GM21576 (cell line): ENCODE measurements at regions not wholly inside any gene's neighbourhood (a gene's known extent, or its start where the extent isn't known, plus 50 kb on each side); places are given as distances from the start of the nearest gene placed in this dataset.

Experiments
- ATAC-seq: cut with Tn5 transposase; IDR thresholded peaks from one replicate; pipeline ENCODE4 v1.9.1; 2021; ENCODE audit warnings: mild to moderate bottlenecking, moderate library complexity; ENCODE audit not compliant: unreplicated experiment

DNA sequence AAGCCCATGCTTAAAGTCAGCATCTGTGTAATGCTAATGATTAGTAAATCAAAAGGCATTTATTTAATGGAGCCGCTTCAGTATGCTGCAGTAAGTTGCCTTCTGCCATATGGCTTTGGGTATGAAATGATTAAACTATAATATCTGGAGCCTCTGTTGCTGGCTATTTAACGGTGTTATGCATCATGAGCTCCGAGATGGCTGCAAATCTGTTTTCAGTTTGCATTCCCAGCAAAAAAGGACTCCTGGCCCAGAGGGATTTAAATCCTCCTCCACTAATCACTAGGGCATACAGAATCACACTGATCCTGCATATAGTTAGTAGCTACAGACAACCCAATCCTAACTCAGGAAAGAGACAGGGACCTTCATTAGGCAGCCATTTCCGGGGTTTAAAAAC, 171.5 kb upstream of the EEA1 start:
- ATAC-seq, result no peak

DNA sequence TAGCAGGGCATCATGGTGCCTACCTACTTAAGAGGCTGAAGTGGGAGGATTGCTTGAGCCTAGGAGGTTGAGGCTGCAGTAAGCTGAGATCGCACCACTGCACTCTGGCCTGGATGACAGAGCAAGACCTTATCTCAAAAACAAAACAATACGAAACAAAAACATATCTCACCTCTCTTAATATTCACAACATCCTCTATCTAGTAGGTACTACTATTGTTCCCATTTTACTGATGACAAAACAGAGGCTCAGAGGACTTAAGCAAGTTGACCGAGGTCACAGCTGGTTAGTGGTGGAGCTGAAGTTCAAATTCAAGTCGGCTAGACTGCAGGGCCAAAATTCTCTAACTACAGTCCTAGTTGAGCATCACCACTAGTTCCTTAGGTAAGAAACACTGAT, 172.3 kb upstream of the EEA1 start:
- no peak for ATAC-seq

DNA sequence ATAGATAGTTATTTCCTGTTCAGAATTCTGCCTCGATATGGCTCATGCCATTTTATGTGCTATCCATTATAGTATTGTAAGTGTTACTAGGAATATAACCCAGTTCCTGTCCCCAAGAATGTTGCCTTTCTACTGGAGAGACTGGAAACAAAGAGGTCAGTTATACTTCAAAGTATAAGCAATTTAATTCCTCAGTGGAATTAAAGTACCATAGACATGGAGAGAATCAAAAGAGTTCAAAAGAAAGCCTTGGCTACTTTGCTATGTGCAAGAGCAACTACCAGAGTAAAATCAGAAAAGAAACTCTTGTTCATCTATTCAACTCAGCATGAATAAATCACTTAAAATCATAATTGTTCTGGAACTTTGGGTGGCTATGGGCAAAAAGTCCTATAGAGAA, 173.2 kb upstream of the EEA1 start:
- ATAC-seq, result no peak

DNA sequence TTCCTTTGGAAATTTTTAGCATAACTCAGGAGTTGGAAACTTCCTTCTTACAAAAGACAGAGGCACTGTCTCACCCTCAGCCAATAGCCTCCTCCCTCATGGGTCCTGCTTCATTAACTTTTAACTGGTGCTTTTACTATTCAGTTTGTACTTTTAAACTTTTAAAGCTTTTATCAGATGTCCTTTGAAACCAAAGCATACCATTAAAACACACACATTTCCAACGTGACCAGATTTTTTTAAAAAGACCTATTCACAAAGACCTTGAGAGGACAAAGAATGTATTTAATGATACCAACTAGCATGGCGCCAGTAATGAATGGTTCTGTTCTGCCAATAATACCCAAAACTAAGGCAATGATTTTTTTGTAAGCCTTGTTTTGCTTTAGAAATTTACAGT, 173.6 kb upstream of the EEA1 start:
- ATAC-seq, result no peak

DNA sequence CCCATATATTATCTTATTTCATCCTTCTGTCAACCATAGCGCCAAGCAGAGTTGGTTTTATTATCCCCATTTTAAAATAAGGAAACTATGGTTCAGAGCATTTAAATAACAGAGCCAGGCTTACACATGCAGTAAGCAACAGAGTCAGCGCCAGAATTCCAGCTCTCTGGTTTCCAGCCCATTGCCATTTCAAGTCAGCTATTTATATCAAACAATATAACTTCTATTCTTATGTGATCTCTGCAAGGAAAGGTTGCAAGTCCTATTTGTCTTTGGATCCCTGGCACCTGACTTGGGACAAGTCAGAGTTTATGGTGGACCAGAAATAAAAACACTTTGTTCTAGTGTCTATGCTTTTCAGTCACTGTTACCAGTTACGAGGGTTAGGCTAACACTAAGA, 174.1 kb upstream of the EEA1 start:
- ATAC-seq, result no peak

DNA sequence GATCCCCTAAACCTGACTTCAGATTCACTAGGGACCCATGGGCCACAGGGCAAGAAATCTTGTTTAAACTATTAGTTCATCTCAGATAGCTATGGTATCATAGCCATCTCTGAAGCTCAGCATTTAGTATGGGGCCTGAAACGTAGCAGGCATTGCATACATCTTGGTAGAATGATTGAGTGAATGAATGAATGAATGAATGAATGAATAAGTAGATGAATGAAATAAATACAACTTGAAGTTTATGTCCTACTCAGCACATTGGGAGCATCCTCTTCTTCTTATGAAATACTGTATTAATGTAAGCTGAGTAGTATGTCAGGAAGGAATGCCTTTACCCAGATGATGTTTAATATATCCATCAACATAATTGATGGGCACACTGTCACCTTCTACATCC, 175.4 kb upstream of the EEA1 start:
- no peak for ATAC-seq

DNA sequence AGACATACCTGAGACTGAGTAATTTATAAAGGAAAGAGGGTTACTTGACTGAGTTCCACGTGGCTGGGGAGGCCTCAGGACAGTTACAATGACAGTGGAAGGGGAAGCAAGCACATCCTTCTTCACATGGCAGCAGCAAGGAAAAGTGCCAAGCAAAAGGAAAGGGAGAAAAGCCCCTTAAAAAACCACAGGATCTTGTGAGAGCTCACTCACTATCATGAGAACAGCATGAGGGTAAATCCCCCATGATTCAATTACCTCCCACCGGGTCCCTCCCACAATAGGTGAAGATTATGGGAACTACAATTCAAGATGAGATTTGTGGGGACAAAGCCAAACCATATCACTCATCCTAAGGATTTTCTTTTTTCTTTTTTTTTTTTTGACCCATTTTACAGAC, 177.8 kb upstream of the EEA1 start:
- ATAC-seq, result no peak

DNA sequence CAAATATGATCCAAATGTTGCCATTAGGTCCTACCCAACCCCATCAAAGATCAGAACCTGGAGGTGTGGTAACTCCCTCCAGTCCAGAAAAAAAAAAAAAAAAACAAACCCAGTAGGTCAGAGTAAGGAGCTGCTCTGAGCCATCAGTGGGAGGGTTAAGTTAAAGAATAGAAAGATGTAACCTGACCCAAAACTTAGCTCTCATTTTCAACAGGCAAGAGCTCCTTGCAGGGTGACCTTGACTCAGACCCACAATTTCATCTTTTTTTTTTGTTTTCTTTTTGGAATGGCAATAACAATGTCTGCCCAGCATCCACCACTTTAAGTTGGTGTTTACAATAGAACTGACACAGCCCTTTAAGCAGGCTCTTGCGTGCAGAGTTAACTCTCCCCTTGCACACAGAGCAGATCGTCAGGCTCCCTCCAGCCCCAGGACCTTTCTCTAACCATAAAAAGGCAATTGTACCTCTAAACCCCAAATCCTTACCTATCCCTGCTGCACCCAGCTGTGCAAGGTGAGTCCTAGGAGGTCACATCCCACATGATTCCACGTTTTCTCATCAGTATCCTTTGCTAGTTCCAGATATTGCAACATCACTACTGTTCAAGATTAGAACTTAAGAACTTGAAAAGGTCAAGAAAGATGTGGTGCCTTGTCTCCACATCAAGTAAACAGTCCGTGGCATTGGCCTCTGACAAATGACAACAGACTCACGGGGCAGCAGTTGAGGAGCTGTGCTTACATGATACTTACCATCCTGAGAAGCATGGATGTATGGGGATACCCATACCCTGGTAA, 178.6 kb upstream of the EEA1 start:
- ATAC-seq, result no peak

DNA sequence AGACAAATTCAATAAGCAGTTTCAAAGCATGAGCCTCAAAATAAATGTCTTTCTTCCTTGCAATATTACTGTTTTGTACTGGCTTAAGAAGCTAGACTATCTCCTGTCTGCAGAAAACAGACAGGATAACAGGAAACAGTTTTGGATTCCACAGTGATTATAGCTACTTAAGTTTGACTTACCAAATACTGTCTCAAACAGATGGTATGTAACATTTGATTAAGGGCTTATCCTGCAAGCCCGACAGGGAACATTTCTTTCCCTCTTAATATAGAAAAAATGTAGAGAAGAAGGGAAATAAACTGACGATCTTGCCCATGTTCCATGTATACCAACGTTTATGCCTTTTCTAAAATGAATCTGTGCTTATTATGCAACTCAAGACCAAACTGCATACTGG, 179.9 kb upstream of the EEA1 start:
- no peak for ATAC-seq

DNA sequence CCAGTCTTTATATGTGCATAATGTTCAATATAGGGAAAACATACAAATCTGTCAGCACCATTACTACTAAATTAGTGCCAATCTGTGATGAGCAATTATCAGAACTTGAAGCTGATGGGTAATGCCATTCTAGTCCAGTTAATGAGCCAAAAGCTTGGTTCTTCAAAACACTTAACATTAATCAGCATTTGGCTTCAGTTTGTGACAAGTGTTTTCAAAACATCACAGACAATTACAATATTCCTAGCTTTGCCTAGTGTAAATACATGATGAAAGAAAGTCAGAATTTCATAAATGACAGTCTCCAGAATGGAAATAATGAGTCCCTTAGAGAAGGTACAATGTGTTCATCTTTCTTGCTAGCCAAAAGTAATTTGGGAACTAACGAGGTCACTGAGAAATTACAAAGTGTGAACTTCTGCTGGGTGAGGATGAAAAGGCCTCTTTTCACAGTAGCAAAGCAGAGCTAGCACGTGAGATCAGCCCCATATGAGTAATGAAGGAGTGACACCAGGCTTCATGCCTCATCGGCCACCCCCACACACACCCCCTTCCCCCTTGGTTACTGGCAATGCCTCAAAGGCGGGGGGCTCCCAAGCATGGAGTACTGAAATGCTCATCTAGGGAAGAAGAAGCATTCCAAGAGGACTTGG, 180.6 kb upstream of the EEA1 start:
- ATAC-seq, result no peak

DNA sequence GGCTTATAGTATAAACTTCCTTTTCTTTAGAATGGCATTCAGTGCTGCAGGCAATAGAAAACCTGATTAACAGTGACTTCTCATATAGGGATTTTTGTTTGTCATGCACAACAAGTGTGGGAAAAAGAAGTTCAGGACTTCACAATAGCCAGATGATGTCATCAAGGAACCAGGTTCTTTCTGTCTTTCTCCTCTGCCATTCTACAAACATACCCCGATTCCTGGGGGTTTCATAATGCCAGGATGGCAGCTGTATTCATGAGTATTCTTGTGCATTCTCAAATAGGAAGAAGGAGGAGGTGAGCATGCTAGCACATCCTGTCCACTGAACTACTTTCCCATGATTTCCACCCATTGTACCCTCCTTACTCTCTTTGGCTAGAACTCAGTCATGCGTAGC, 182.7 kb upstream of the EEA1 start:
- ATAC-seq, result no peak

DNA sequence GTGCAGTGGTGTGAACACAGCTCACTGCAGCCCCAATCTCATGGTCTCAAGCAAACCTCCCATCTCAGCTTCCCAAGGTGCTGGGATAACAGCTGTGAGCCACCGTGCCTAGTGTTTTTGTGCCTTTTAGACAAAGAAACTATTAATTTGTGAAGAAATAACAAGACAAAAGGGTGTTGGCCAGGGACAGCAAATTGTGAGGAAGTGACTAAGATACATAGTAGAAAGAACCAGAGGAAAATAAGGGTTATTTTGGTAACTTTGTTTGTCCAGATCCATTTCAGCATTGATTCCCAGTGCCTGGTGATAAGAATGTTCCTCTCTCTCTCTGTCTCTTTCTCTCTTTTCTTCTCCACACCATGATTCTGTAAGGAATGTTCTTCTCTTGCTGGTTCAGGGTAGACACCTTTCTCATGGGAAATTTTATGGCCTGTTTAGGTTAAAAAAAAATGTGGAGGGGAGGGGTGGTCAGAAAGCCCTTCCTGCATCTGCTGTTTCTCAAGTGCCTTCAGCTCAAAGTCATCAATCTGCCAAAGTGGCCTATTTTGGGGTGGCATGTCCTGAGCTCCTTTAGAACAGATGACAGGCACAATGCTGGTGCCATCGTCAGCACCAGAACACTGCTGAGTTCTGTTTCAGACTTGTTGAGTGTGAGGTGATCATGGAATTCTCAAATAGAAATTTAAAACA, 184.4 kb upstream of the EEA1 start:
- no peak for ATAC-seq

DNA sequence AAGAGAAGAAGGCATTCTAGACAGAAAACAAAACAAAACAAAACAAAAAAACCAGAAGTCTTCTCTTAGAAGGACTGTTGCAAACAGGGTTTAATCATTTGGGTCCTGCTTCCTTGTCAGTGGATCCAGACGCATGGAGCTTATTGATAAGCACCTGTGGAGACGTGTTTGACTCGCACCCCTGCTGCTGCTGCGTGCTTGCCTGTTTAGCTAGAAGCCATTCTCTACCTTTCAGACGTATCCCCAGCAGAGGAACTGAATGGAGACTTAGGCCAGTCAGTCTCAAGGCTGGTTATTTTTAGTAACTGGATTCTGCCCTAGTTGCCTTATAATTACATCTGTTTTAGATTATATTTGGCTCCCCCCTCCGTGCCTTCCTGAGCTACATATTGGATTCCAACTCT, 186.1 kb upstream of the EEA1 start:
- no peak for ATAC-seq

DNA sequence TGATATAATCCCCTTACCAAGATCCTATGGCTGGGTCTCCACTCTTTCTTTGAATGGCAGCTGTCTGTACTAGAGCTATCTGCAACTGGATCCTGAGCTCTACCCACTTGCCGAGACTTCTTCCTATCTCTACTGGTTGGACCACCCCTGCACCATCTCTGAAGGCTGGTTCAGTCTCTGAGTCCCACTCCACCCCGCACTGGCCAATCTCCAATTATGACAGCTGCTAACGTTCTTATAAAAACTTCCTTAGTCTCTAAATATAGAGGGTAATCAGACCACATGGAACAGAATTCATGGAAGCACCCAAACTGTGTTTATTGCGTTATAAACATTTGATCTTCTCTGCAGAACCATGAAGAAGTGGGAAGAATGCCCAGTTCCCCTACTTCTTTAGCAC, 186.6 kb upstream of the EEA1 start:
- ATAC-seq, result no peak

DNA sequence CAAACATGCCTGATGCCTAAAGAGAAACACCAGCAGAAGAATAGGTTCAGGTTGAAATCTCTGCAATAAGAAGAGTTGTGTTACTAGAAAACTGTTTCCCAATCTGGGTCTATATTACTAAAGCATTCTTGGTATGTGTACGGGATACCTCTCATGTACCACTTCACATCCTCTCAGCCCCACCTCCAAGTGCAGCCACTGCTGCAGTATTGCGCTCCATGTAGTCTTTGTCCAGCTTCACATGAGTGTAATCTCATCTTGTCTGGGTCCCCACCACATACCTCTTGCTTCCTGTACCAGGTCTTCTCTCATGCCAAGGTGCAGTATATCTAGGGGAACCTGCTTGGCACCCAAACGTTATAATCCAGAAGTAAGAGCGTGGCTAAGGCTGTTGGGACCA, 187.5 kb upstream of the EEA1 start:
- ATAC-seq, result no peak

DNA sequence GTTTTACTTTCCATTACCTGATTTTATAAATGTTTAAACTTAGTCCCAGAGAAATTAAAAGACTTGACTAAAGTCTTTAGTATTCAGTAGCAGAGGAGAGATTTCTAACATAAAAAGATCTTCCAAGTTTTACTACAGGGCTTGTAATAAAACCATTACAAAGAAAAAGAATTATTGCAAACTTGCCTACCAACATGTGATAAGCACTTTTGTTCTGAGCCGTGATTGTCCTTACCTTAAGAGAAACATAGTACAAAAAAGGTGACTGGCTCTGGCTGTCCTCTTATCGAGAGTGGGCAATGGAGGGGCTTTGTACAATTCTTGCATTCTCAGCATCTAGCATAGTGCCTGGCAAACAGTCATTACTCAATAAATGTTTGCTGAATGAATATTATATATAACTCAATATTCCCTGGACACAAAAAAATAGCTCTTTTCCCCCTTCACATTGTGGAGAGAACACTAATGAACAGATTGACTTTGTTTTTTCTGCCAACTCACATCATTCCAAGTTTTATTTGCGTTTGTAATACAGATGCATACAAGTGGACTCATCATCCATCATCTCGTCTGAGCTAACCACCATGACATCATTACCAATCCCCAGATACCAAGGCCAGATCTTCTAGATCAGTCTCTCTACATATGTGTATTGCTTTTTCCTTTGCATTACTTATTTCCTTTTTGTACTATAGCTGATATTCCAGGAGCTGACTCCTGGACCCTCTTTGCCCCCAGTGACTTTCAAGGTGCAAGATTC, 192.8 kb upstream of the EEA1 start:
- ATAC-seq, result no peak

DNA sequence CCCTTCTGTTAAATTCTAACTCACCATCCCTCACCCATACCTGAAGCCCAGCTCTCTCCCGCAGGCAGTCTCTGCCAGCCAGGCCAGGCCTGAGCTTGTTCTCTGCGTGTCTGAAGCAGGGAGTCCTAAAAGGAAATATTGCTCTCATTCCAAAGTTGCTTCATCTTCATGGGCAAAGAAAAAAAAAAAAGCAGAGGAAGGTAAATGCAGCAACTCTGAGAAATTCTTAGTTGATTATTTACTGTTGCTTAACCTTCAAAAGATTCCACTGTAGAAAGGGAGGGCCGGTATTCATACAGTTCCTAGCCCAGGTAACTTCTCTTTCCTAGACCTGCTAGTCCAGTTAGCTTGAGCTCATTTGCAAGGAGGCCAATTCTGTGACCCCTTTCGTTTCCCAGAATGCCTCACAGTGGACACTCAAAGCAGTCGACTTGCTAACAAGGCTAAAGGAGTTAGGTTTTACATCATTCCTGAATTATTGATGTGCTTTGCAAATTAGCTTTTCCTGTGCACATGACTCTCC, 193.5 kb upstream of the EEA1 start:
- ATAC-seq, result no peak

DNA sequence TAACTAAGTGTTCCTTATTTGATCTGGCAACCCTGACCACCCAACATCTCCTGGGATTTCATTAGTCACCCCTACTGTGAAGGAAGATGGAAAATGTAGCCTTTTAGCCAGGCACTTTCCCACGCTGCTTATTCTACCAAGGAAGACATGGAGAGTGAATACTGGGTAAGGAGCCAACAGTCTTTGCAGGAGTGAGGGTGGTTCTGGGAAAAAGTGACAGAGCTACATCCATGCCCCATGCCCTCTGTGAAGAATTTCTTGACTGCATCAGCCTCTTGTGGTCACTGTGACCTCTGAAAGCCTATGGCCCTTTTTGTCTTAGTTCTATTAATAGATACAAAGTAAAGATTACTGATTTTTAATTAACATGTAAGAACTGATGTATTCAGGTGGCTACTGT, 196.0 kb upstream of the EEA1 start:
- ATAC-seq, result no peak

DNA sequence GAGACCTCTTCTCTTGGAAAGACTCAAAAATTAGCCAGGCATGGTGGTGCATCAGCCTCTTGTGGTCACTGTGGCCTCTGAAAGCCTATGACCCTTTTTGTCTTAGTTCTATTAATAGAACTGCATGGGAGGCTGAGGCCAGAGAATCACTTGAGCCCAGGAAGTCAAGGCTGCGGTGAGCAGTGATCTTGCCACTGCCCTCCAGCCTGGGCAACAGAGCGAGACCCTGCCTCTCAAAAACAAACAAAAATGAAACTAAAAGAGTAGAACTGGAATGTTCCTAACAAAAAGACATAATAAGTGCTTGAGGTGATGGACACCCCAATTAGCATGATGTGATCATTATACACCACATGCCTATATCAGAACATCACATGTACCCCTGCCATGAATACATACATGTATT, 197.0 kb upstream of the EEA1 start:
- ATAC-seq, result no peak

DNA sequence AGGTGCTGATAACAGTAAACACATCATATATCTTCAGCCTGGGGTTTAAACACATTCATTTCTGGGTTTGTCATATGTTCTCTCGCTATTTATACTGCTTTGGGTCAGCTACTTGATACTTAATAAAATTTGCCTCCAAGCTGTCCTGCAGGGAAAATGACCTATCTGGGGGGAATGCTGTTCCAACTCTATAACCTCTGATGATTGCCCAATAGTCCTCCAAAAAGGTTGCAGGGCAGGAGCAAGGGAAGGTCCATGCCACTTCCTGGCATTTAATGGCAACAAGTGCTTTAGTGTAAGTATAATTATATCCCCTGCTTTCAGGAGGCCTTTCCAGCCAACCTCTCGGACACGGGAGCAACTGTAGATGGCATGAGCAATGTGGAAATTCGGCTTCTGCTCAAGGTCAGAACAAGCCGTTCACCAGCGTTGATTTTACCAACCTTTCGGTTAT, 198.0 kb upstream of the EEA1 start:
- no peak for ATAC-seq
